Right lobe of liver (tissue), 6 donors: ENCODE measurements at regions not wholly inside any gene's neighbourhood (a gene's known extent, or its start where the extent isn't known, plus 50 kb on each side); places are given as distances from the start of the nearest gene placed in this dataset.

ENCODE experiments used
- ATAC-seq, 4 donors: fragments of 200-7000 bp; cut with Tn5 transposase; one replicate each; pipeline ENCODE4 v1.9.1; 2020; ENCODE audit warnings: mild to moderate bottlenecking in 4 of 4, moderate library complexity in 4 of 4
- DNase-seq, 3 donors: peaks; one replicate each; pipeline ENCODE4 v3.0.0-alpha.2; 2020
- H3K27ac ChIP-seq, 3 donors: fragments of 200-600 bp; one replicate each; pipeline ENCODE4 v1.8.0; 2022
- H3K27me3 ChIP-seq, 2 donors: fragments of 200-600 bp; one replicate each; pipeline ENCODE4 v1.8.0; 2022
- H3K36me3 ChIP-seq, 4 donors: fragments of 200-600 bp; sonication (generic) in 1 of 4; one replicate each; pipeline versions ENCODE4 v1.5.1 to v1.8.0; 2017 to 2022; ENCODE audit warnings: control low read depth in 1 of 4
- H3K4me1 ChIP-seq, 4 donors: fragments of 200-600 bp; sonication (generic) in 1 of 4; one replicate each; pipeline versions ENCODE4 v1.5.1 to v1.8.0; 2017 to 2022; ENCODE audit warnings: control low read depth in 1 of 4
- H3K4me3 ChIP-seq, 3 donors: fragments of 200-600 bp; one replicate each; pipeline ENCODE4 v1.8.0; 2022
- H3K9me3 ChIP-seq, 4 donors: fragments of 200-600 bp; sonication (generic) in 1 of 4; one replicate each; pipeline versions ENCODE4 v1.5.1 to v1.8.0; 2017 to 2022; ENCODE audit warnings: control low read depth in 1 of 4
- CTCF ChIP-seq, 4 donors: fragments of 200-600 bp in 3 of 4; fragments of 450-650 bp in 1 of 4; IDR thresholded peaks; one replicate each; pipeline versions ENCODE4 v1.5.1 to v1.8.0; 2016 to 2022; ENCODE audit warnings: antibody characterized with exemption in 4 of 4, mild to moderate bottlenecking in 2 of 4
- POLR2A ChIP-seq: fragments of 450-650 bp; IDR thresholded peaks from one replicate; pipeline ENCODE4 v1.6.1; 2017; ENCODE audit warnings: antibody characterized with exemption, mild to moderate bottlenecking
- WGBS: methylation state at CpG from one replicate; pipeline ENCODE4 v1.1.6; 2018; ENCODE audit warnings: low coverage, low lambda C conversion rate; ENCODE audit not compliant: insufficient coverage; ENCODE audit errors: missing lambda C conversion rate; 5-methylcytosine and 5-hydroxymethylcytosine counted together
- intact Hi-C, 2 donors: fragments of 100-400 bp; cut with DNase I; formaldehyde crosslinking; loops; one replicate each; pipeline versions ENCODE4 v1.11.2 to v1.14.1; 2022
- donor health status: DM: no; HTN: yes; CAD: no.
- donor health status: DM: no; HTN: no; CAD: no.
- donor health status: DM: no; HTN: no; CAD: no.
- donor health status: DM: no; HTN: yes; CAD: no.
- donor health status: DM: no; HTN: yes; CAD: no.

GRCh38 chr7:155963356-155963755 lies 151.1 kb upstream of the SHH start:
- no peaks in the 10 kb centered on the region for H3K27me3 ChIP-seq
- H3K36me3 ChIP-seq = no peaks in the 10 kb centered on the region
- H3K4me1 ChIP-seq = no peaks in the 10 kb centered on the region
- no CpG with 5 or more reads among the region's 8 CpGs for WGBS
- DNase-seq = no peak
- H3K9me3 ChIP-seq = no peaks in the 10 kb centered on the region
- TF ChIP-seq POLR2A (no peak), CTCF (IDR thresholded peaks at IDR 0.05) (no peak)
- ATAC-seq = no peak
- H3K27ac ChIP-seq = no peak overlapping the region
- H3K4me3 ChIP-seq = no peak overlapping the region
- intact Hi-C loops = no loop called here

GRCh38 chr7:155962968-155963300 lies 150.7 kb upstream of the SHH start:
- H3K27ac ChIP-seq = no peak overlapping the region
- DNase-seq (no peak), ATAC-seq (no peak)
- no peaks in the 10 kb centered on the region for H3K4me1 ChIP-seq
- intact Hi-C loops = no loop called here
- no peak overlapping the region for H3K4me3 ChIP-seq
- H3K27me3 ChIP-seq = no peaks in the 10 kb centered on the region
- no peak for TF ChIP-seq CTCF (IDR thresholded peaks at IDR 0.05)
- TF ChIP-seq POLR2A = no peak
- no peaks in the 10 kb centered on the region for H3K9me3 ChIP-seq
- H3K36me3 ChIP-seq = no peaks in the 10 kb centered on the region
- WGBS = 89% methylated on average over 12 of the region's 12 CpGs

GRCh38 chr7:155962191-155962967 lies 150.1 kb upstream of the SHH start:
- Histone ChIP-seq H3K9me3 (no peaks in the 10 kb centered on the region), H3K4me1 (no peaks in the 10 kb centered on the region), H3K36me3 (no peaks in the 10 kb centered on the region), H3K27ac (no peak overlapping the region), H3K4me3 (peak overlapping the region; percentile 29 to 53 (median 51)), H3K27me3 (no peaks in the 10 kb centered on the region)
- intact Hi-C loops = no loop called here
- no peak for TF ChIP-seq CTCF (IDR thresholded peaks at IDR 0.05)
- TF ChIP-seq POLR2A = no peak
- DNase-seq (no peak), ATAC-seq (peak in 1 of 4 donors; percentile 53)
- WGBS = 65% methylated on average over 10 of the region's 13 CpGs

- H3K27me3 ChIP-seq = no peaks in the 10 kb centered on the region
- peak in 3 of 4 donors; percentile 60 to 81 (median 75) for ATAC-seq
- intact Hi-C loops = no loop called here
- H3K4me1 ChIP-seq = no peaks in the 10 kb centered on the region
- H3K27ac ChIP-seq = peak overlapping the region; percentile 21 to 66 (median 56)
- H3K9me3 ChIP-seq = no peaks in the 10 kb centered on the region
- 74% methylated on average over 16 of the region's 25 CpGs for WGBS
- H3K4me3 ChIP-seq = peak overlapping the region; percentile 29 to 53 (median 51)
- TF ChIP-seq CTCF (IDR thresholded peaks at IDR 0.05) (no peak), POLR2A (no peak)
- H3K36me3 ChIP-seq = no peaks in the 10 kb centered on the region
- peak in 2 of 3 donors; percentile 65 to 72 for DNase-seq
These were observed 149.3 kb upstream of the SHH start for GRCh38 chr7:155961241-155962190.
